Ovary (tissue), 7 donors: ENCODE measurements at regions not wholly inside any gene's neighbourhood (a gene's known extent, or its start where the extent isn't known, plus 50 kb on each side); places are given as distances from the start of the nearest gene placed in this dataset.

Experiments
- DNase-seq, 5 donors: peaks; one replicate each; pipeline ENCODE4 v3.0.0-alpha.2; 2019 to 2020
- H3K27ac ChIP-seq, 2 donors: fragments of 200-600 bp; one replicate each; pipeline versions ENCODE4 v1.5.1 to v1.8.0; 2019 to 2022
- H3K27me3 ChIP-seq: fragments of 200-600 bp; one replicate; pipeline ENCODE4 v1.8.0; 2022
- H3K36me3 ChIP-seq: fragments of 200-600 bp; sonication (generic); one replicate; pipeline ENCODE4 v1.5.1; 2019
- H3K4me1 ChIP-seq: one replicate; pipeline ENCODE4 v1.8.1; 2013; ENCODE audit warnings: mild to moderate bottlenecking, moderate library complexity; ENCODE audit not compliant: insufficient read depth
- H3K4me3 ChIP-seq: fragments of 200-600 bp; sonication (generic); one replicate; pipeline ENCODE4 v1.5.1; 2017
- H3K9me3 ChIP-seq, 2 donors: fragments of 200-600 bp in 1 of 2; sonication (generic) in 1 of 2; one replicate each; pipeline versions ENCODE4 v1.5.1 to v1.8.1; 2013 to 2019; ENCODE audit warnings: mild to moderate bottlenecking in 1 of 2, moderate library complexity in 1 of 2
- EP300 ChIP-seq: sonication (generic); formaldehyde crosslinking; IDR thresholded peaks from one replicate; pipeline ENCODE4 v1.6.1; 2017; ENCODE audit warnings: antibody characterized with exemption
- POLR2A ChIP-seq: fragments of 450-650 bp; IDR thresholded peaks from one replicate; pipeline ENCODE4 v1.6.1; 2017; ENCODE audit warnings: antibody characterized with exemption, mild to moderate bottlenecking, moderate library complexity
- WGBS, 3 donors: extraction: QIAGEN DNeasy Blood & Tissue Kit in 1 of 3; methylation state at CpG; one replicate each; pipeline versions ENCODE4 v1.1.5 to v1.1.7; 2013 to 2017; 5-methylcytosine and 5-hydroxymethylcytosine counted together
- intact Hi-C, 4 donors: fragments of 100-400 bp; cut with DNase I; formaldehyde crosslinking; loops; one replicate each; pipeline versions ENCODE4 v1.11.0 to v1.15.1; 2022 to 2023
- TF ChIP-seq, protein P1 (sequence below), 3 donors: fragments of 450-650 bp in 2 of 3; fragments of 200-600 bp in 1 of 3; IDR thresholded peaks; one replicate each; pipeline versions ENCODE4 v1.5.1 to v1.8.0; 2016 to 2022; ENCODE audit warnings: antibody characterized with exemption in 3 of 3, mild to moderate bottlenecking in 1 of 3
- donor health status: DM: no; HTN: no; CAD: no; lungs with moderate emphysema.
- donor health status: DM: no; HTN: no; CAD: no.
- donor health status: Bipolar disorder and iron deficiency.
- donor health status: DM: no; HTN: no; CAD: no.
- donor health status: DM: yes; HTN: yes; CAD: no.

DNA sequence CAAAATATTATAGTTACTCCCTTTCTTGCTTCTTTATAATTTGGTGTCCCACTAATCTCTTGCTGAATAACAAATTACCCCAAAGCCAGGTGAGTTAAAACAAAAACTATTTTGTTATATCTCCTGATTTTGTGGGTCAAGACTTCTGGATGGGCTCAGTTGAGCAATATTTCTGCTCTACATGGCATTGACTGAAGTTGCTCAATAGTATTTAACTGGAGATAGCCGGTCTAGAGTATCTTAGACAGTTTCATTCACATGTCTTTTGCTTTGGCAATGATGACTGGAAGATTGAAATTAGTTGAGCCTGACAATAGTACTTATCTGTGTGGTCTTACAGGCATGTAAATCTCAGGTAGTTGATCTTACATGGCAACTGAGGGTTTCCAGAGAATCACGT, 51.0 kb upstream of the TP63 start:
- H3K27me3 ChIP-seq = no peaks in the 10 kb centered on the region
- H3K4me3 ChIP-seq = no peak overlapping the region
- H3K36me3 ChIP-seq = no peaks in the 10 kb centered on the region
- WGBS, 3 donors = 90 to 97% (median 95%) methylated on average over 2 of the region's 2 CpGs
- intact Hi-C loops = no loop called here
- no peaks in the 10 kb centered on the region for H3K9me3 ChIP-seq
- no peaks in the 10 kb centered on the region for H3K4me1 ChIP-seq
- H3K27ac ChIP-seq = no peak overlapping the region
- TF ChIP-seq, protein P1, sequence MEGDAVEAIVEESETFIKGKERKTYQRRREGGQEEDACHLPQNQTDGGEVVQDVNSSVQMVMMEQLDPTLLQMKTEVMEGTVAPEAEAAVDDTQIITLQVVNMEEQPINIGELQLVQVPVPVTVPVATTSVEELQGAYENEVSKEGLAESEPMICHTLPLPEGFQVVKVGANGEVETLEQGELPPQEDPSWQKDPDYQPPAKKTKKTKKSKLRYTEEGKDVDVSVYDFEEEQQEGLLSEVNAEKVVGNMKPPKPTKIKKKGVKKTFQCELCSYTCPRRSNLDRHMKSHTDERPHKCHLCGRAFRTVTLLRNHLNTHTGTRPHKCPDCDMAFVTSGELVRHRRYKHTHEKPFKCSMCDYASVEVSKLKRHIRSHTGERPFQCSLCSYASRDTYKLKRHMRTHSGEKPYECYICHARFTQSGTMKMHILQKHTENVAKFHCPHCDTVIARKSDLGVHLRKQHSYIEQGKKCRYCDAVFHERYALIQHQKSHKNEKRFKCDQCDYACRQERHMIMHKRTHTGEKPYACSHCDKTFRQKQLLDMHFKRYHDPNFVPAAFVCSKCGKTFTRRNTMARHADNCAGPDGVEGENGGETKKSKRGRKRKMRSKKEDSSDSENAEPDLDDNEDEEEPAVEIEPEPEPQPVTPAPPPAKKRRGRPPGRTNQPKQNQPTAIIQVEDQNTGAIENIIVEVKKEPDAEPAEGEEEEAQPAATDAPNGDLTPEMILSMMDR (IDR thresholded peaks at IDR 0.05) = no peak
- no peak for TF ChIP-seq EP300
- TF ChIP-seq POLR2A = no peak
- DNase-seq = no peak
